Endothelial cell of hepatic sinusoid (primary cell): ENCODE measurements at regions not wholly inside any gene's neighbourhood (a gene's known extent, or its start where the extent isn't known, plus 50 kb on each side); places are given as distances from the start of the nearest gene placed in this dataset.
"Not testable (repeated sequence)": the region's sequence is repeated elsewhere in the genome, so short reads cannot be mapped to it uniquely, and the experiment has no call there.

Source experiments
- in situ Hi-C: cut with HindIII; loops from 2 replicates; pipeline ENCODE4 v1.10.0; 2017; ENCODE audit warnings: low sequenced_read_pairs

DNA sequence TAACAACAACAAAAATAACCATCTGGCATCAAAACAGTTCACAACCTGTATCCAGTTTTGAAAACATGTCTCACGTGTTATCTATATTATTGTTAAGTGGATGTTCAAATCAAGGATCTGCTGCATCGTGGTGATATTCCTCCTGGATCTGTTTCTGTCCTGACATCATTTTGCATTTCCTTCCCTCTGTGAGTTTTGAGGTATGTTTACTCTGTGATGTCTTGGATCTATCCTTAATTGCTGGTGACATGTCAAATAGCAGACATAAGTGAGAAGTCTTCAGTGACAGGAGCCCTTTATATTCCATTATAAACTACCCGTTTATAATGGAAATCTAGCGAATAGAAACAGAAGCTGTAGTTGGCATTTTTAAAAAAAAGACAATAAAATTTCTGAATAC, 381.8 kb upstream of the NOX3 start:
- in situ Hi-C loops = no loop called here

- in situ Hi-C loops = no loop called here
Observed at GRCh38 chr6:155832596-155832995, 377.0 kb upstream of the NOX3 start.

DNA sequence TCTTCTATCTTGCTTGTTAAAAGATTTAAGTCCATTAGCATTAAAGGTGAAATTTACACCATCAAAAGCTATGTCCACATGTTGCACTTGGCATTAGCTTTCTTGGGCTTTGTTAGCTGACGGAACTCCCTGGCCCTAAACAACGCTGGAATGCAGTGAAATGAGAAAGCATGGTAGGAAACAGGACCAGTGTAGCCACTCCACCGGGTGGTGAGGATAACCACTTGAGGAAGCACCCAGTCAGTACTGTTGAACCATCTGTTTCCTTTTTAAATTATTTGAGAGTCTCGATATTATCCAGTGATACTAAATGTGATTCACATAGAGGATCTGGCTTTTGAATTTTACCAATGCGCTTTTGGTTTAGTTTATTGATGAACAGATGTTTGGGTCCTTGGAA, 374.9 kb upstream of the NOX3 start:
- in situ Hi-C loops = no loop called here

DNA sequence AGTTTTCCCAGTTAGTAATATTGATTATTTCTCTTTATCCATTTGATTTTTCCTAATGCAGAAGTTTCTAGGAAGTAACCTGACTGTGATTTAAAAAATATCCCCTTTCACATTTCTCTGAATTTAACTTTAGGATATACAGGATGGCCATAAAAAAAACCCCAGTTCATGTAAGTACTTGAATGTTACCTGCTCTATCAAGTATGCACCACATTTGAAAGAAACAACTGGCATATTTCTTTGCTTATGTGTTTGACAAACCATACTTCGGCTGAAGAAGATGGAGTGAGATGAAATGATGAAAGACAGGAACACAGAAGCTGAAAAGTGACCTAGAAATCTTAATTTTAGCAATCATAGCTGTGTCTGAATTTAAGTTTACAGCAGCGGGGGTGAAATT, 374.0 kb upstream of the NOX3 start:
- in situ Hi-C loops = no loop called here

DNA sequence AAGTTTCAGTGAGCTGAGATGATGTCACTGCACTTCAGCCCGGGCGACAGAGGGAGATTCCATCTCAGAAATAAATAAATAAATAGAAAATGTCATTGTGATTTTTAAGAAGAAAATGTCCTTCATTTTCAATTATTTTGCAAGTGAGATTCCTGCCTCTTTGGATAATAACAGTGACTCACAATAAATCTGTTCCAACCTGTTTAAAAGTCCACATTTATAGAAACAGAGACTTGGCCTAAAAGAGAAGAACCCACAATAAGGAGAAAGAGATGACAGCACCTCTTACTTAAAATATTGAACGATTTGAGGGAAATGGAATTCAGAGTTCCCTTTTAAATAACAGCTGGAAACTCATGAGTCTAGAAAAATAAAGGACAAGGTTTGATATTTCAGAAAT, 373.4 kb upstream of the NOX3 start:
- in situ Hi-C loops = no loop called here

GRCh38 chr6:155818698-155819097, 363.1 kb upstream of the NOX3 start:
- in situ Hi-C loops = no loop called here

- in situ Hi-C loops = no loop called here
Observed at GRCh38 chr6:155813548-155813947, 357.9 kb upstream of the NOX3 start.

- in situ Hi-C loops = no loop called here
Observed at GRCh38 chr6:155807243-155807642, 351.6 kb upstream of the NOX3 start.

- in situ Hi-C loops = no loop called here
Observed at GRCh38 chr6:155801046-155801445, 345.4 kb upstream of the NOX3 start.

DNA sequence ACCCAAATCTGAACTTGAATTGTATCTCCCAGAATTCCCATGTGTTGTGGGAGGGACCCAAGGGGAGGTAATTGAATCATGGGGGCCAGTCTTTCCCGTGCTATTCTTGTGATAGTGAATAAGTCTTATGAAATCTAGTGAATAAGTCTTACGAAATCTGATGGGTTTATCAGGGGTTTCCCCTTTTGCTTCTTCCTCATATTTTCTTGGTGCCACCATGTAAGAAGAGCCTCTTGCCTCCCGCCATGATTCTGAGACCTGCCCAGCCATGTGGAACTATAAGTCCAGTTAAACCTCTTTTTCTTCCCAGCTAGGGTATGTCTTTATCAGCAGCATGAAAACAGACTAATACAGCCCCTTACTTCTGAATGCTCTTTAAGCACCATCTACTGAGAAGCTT, 343.2 kb upstream of the NOX3 start:
- in situ Hi-C loops = not testable (repeated sequence)

GRCh38 chr6:155795173-155795796, 339.6 kb upstream of the NOX3 start:
- in situ Hi-C loops = no loop called here

GRCh38 chr6:155791891-155792290, 336.3 kb upstream of the NOX3 start:
- in situ Hi-C loops = no loop called here

- in situ Hi-C loops = no loop called here
Observed at GRCh38 chr6:155791186-155791585, 335.5 kb upstream of the NOX3 start.

DNA sequence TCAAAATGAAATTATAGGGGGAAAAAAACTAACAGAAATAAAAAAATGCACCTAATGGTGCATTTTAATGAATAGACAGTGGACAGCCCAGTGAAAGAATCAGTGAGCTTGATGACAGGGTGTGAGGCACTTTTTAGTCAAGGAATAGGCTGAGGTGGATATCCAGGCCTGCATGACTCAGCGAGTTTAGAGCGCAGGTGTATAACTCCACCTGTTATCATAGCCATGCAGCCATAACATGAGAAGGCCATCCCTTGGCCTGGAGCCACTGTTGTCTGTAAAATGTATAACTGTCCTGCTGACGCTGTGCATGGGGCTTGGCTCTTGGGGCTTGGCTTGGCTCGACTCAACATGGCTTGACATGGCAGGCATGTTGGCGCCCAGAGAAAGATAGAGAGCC, 331.5 kb upstream of the NOX3 start:
- in situ Hi-C loops = no loop called here

GRCh38 chr6:155786528-155786927, 330.9 kb upstream of the NOX3 start:
- in situ Hi-C loops = no loop called here

DNA sequence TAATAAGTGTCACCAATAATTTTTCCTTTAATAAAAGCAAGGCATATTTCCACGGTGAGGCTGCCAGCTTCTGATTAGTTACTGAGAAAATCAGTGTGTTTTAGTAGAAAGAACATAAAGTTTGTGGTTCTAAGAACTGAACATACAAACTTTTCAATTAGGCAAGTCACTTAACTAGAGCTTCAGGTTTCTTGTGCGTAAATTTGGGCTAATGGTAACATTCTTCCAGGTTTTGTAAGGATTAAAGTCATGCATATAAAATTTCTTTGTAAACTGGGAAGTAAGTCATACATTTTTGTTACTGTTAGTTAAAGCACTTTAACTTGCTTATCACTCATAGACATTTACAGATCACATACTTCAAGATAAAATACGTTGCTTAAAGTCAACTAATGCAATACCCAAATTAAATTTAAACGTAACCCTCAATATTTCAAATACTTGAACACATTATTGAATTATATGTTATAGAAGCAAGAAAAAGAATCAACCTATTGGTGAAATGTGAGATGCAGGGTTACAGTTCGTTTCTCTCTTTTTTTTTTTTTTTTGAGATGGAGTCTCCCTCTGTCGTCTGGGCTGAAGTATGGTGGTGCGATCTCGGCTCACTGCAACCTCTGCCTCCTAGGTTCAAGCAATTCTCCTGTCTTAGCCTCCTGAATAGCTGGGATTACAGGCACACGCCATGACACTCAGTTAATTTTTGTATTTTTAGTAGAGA, 327.3 kb upstream of the NOX3 start:
- in situ Hi-C loops = no loop called here

DNA sequence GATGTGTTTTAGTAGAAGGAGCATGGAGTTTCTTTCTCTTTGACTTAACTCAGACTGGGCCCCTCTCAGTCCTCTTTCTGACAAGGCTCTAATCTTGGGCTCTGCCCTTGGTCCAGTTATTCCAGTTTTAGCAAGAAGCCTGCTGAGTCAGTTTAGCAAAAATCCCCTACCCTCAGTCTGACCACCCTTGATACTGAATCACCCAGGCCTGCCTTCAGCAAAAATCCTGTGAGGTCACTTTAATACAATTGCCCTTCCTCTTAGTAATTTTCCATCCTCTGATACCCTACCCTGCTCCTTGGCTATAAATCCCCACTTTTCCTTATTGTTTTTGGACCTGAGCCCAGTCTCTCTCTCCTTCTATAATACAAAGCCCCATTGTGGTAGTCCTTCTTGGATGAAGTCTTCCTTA, 326.7 kb upstream of the NOX3 start:
- in situ Hi-C loops = no loop called here

DNA sequence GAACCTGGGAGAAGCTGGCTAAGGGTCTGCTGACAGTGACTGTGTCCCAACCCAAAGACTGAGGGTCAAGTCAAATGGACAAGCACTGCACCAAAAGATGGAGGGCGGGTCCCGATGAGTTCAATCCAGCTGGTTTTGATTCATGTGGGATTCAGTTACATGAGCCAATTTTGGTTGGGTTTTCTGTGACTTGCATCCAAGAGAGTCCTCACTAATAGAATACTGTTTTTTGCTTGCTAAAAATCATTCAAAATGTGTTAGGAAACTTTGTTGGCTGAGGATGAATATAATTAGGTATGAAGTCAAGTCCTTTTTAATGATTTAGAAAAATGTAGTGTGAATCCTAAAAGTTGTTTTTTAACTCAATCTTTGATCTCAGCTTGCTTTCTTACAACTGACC, 323.8 kb upstream of the NOX3 start:
- in situ Hi-C loops = no loop called here

GRCh38 chr6:155778336-155778735, 322.7 kb upstream of the NOX3 start:
- in situ Hi-C loops = no loop called here

GRCh38 chr6:155771822-155772221, 316.2 kb upstream of the NOX3 start:
- in situ Hi-C loops = no loop called here

DNA sequence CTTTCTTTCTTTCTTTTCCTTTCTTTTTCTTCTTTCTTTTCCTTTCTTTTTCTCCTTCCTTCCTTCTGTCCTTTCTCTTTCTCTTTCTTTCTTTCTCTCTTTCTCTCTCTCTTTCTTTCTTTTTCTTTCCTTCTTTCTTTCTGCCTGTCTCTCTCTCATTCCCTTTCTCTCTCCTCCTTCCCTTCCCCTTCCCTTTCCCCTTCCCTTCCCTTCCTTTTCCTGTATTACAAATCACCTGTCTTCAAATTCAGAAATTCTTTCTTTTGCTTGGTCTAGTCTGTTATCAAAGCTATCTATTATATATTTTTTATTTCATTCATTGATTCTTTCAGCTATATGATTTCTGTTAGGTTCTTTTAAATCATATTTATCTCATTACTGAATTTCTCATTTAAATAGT, 315.2 kb upstream of the NOX3 start:
- in situ Hi-C loops = no loop called here

DNA sequence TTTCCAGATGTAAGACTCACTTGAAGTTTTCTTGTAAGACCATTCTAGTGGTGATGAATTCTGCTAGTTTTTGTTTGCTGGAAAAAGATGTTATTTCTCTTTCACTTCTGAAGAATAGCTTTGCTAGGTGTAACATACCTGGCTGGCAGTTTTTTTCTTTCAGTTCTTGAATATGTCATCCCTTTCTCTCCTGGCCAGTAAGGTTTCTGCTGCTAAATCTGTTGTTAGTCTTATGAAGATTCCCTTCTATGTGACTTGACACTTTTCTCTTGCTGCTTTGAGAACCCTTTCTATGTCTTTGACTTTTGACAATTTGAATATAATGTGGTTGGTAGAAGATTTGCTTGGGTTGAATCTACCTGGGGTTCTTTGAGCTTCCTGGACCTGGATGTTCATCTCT, 314.7 kb upstream of the NOX3 start:
- in situ Hi-C loops = no loop called here
